GM23338 (cell line): ENCODE measurements at regions not wholly inside any gene's neighbourhood (a gene's known extent, or its start where the extent isn't known, plus 50 kb on each side); places are given as distances from the start of the nearest gene placed in this dataset.

Source experiments
- ATAC-seq: fragments of 200-7000 bp; cut with Tn5 transposase; 3 replicates; pipeline ENCODE4 v1.9.1; 2020
- DNase-seq: peaks from one replicate; pipeline ENCODE4 v3.0.0-alpha.2; 2015; ENCODE audit warnings: low spot score
- H2AFZ ChIP-seq: fragments of 200-600 bp; sonication (generic); 2 replicates; pipeline ENCODE4 v1.8.0; 2016; ENCODE audit warnings: antibody characterized with exemption, mild to moderate bottlenecking, moderate library complexity
- H3F3A ChIP-seq: fragments of 200-600 bp; sonication (generic); replicated peaks from 2 replicates; pipeline ENCODE4 v1.8.0; 2017; ENCODE audit warnings: antibody characterized with exemption, mixed run types, low read depth
- H3K27ac ChIP-seq: fragments of 200-600 bp; sonication (generic); 2 replicates; pipeline ENCODE4 v1.6.1; 2016; ENCODE audit warnings: low read depth
- H3K27me3 ChIP-seq: fragments of 200-600 bp; sonication (generic); 2 replicates; pipeline ENCODE4 v1.8.0; 2016; ENCODE audit warnings: mild to moderate bottlenecking, mixed run types, moderate library complexity; ENCODE audit not compliant: insufficient read depth
- H3K36me3 ChIP-seq: fragments of 200-600 bp; sonication (generic); 2 replicates; pipeline ENCODE4 v1.8.0; 2016; ENCODE audit warnings: mild to moderate bottlenecking; ENCODE audit not compliant: insufficient read depth
- H3K4me1 ChIP-seq: fragments of 200-600 bp; sonication (generic); 2 replicates; pipeline ENCODE4 v1.8.0; 2016; ENCODE audit warnings: mild to moderate bottlenecking, moderate library complexity; ENCODE audit not compliant: insufficient read depth
- H3K4me2 ChIP-seq: fragments of 200-600 bp; sonication (generic); 2 replicates; pipeline ENCODE4 v1.7.1; 2017; ENCODE audit warnings: mixed run types
- H3K4me3 ChIP-seq: fragments of 200-600 bp; sonication (generic); 2 replicates; pipeline ENCODE4 v1.6.1; 2016; ENCODE audit warnings: mixed run types
- H3K79me2 ChIP-seq: fragments of 200-600 bp; sonication (generic); replicated peaks from 2 replicates; pipeline ENCODE4 v1.8.0; 2017; ENCODE audit warnings: mild to moderate bottlenecking; ENCODE audit not compliant: insufficient read depth
- H3K9me2 ChIP-seq: fragments of 200-600 bp; sonication (generic); 2 replicates; pipeline ENCODE4 v1.8.0; 2017; ENCODE audit not compliant: insufficient read depth
- H4K20me1 ChIP-seq: fragments of 200-600 bp; sonication (generic); replicated peaks from 2 replicates; pipeline ENCODE4 v1.8.0; 2017; ENCODE audit warnings: mild to moderate bottlenecking; ENCODE audit not compliant: insufficient read depth
- H3K27ac Mint-ChIP-seq: 2 replicates; pipeline ENCODE4 v1.8.0; 2020; ENCODE audit warnings: inconsistent platforms, mild to moderate bottlenecking, moderate library complexity, mixed read lengths
- H3K27me3 Mint-ChIP-seq: 3 replicates; pipeline ENCODE4 v1.8.0; 2022; ENCODE audit warnings: low read depth, mild to moderate bottlenecking, moderate library complexity, mixed read lengths, inconsistent platforms; ENCODE audit not compliant: insufficient read depth, poor library complexity
- H3K36me3 Mint-ChIP-seq: 3 replicates; pipeline ENCODE4 v1.8.0; 2021; ENCODE audit warnings: low read depth, mild to moderate bottlenecking, inconsistent platforms, moderate library complexity, mixed read lengths
- H3K4me1 Mint-ChIP-seq: 3 replicates; pipeline ENCODE4 v1.8.0; 2020; ENCODE audit warnings: mild to moderate bottlenecking, inconsistent platforms, mixed read lengths
- H3K4me3 Mint-ChIP-seq: 3 replicates; pipeline ENCODE4 v1.8.0; 2021; ENCODE audit warnings: moderate library complexity, mild to moderate bottlenecking, inconsistent platforms, mixed read lengths
- H3K9me3 Mint-ChIP-seq: 3 replicates; pipeline ENCODE4 v1.8.0; 2020; ENCODE audit warnings: moderate library complexity, mild to moderate bottlenecking, inconsistent platforms, mixed read lengths
- CREB1 ChIP-seq: fragments of 250-450 bp; sonication (Bioruptor Pico); IDR thresholded peaks from 2 replicates; pipeline ENCODE4 v1.5.0; 2020; ENCODE audit warnings: low read depth, mild to moderate bottlenecking, moderate library complexity
- ETS1 ChIP-seq: IDR thresholded peaks from 2 replicates; pipeline ENCODE4 v1.6.1; 2016; ENCODE audit warnings: antibody characterized with exemption
- EZH2 ChIP-seq: fragments of 200-600 bp; sonication (generic); IDR thresholded peaks from one replicate; pipeline ENCODE4 v1.8.0; 2017; ENCODE audit warnings: antibody characterized with exemption, mild to moderate bottlenecking, low read depth; ENCODE audit not compliant: unreplicated experiment
- EZH2phosphoT487 ChIP-seq: fragments of 200-600 bp; sonication (generic); IDR thresholded peaks from one replicate; pipeline ENCODE4 v1.8.1; 2018; ENCODE audit warnings: antibody characterized with exemption; ENCODE audit not compliant: unreplicated experiment
- JUNB ChIP-seq: IDR thresholded peaks from one replicate; pipeline ENCODE4 v1.6.1; 2016; ENCODE audit warnings: antibody characterized with exemption; ENCODE audit not compliant: unreplicated experiment
- NANOG ChIP-seq: IDR thresholded peaks from 2 replicates; pipeline ENCODE4 v1.6.1; 2016; ENCODE audit warnings: antibody characterized with exemption, borderline replicate concordance
- POLR2AphosphoS5 ChIP-seq: IDR thresholded peaks from 2 replicates; pipeline ENCODE4 v1.6.1; 2016; ENCODE audit warnings: antibody characterized with exemption, low read depth
- REST ChIP-seq: IDR thresholded peaks from one replicate; pipeline ENCODE4 v1.6.1; 2018; ENCODE audit warnings: antibody characterized with exemption; ENCODE audit not compliant: unreplicated experiment
- ZNF114 ChIP-seq: fragments of 250-450 bp; sonication (Bioruptor Pico); IDR thresholded peaks from 2 replicates; pipeline ENCODE4 v1.5.0; 2020; ENCODE audit warnings: mild to moderate bottlenecking, moderate library complexity
- ZNF331 ChIP-seq: fragments of 250-450 bp; sonication (Bioruptor Pico); IDR thresholded peaks from 2 replicates; pipeline ENCODE4 v1.5.0; 2020; ENCODE audit warnings: low read depth, mild to moderate bottlenecking, moderate library complexity
- TF ChIP-seq, protein P1 (sequence below), 2 experiments: fragments of 200-600 bp in 1 of 2; sonication (generic) in 1 of 2; conservative IDR thresholded peaks; 2 replicates each; pipeline versions ENCODE4 v1.5.1 to v1.6.1; 2016 to 2017; ENCODE audit warnings: antibody characterized with exemption in 2 of 2, low read depth in 2 of 2, mild to moderate bottlenecking in 2 of 2, moderate library complexity in 1 of 2

GRCh38 chr3:110956081-110956480, 115.5 kb upstream of the NECTIN3 start:
- Histone ChIP-seq H3K79me2 (no peaks in the 10 kb centered on the region), H3K4me3 (no peak overlapping the region), H3K36me3 (no peaks in the 10 kb centered on the region), H2AFZ (peak overlapping the region; percentile 40; the same call in 1 of the 2 replicates), H4K20me1 (no peaks in the 10 kb centered on the region), H3K27ac (no peak overlapping the region), H3K27me3 (no peaks in the 10 kb centered on the region), H3K9me2 (peaks cover 18% of the 10 kb centered on the region; the same call in 1 of the 2 replicates), H3K4me1 (peaks cover 10% of the 10 kb centered on the region; the same call in 1 of the 2 replicates), H3K4me2 (no peak overlapping the region), H3F3A (no peaks in the 10 kb centered on the region)
- no peak for ATAC-seq
- H3K27ac Mint-ChIP-seq = no peak overlapping the region
- no peaks in the 10 kb centered on the region for H3K4me1 Mint-ChIP-seq
- peaks cover 14% of the 10 kb centered on the region for H3K9me3 Mint-ChIP-seq
- H3K4me3 Mint-ChIP-seq = no peak overlapping the region
- H3K27me3 Mint-ChIP-seq = no peaks in the 10 kb centered on the region
- peaks cover 16% of the 10 kb centered on the region for H3K36me3 Mint-ChIP-seq
- no peak for DNase-seq
- TF ChIP-seq REST (no peak), EZH2phosphoT487 (no peak), ZNF114 (no peak), CREB1 (no peak), NANOG (no peak), ZNF331 (no peak), ETS1 (no peak), POLR2AphosphoS5 (no peak), JUNB (no peak)

GRCh38 chr3:110957247-110958025, 114.2 kb upstream of the NECTIN3 start:
- H3K36me3 ChIP-seq = no peaks in the 10 kb centered on the region
- peaks cover 18% of the 10 kb centered on the region; the same call in 1 of the 2 replicates for H3K9me2 ChIP-seq
- no peak overlapping the region for H3K4me2 ChIP-seq
- H3K27ac Mint-ChIP-seq = no peak overlapping the region
- H3K9me3 Mint-ChIP-seq = peaks cover 6% of the 10 kb centered on the region; the same call in 1 of the 3 replicates
- H4K20me1 ChIP-seq = no peaks in the 10 kb centered on the region
- no peak overlapping the region for H2AFZ ChIP-seq
- no peak for ATAC-seq
- H3K36me3 Mint-ChIP-seq = peaks cover 5% of the 10 kb centered on the region
- no peak for DNase-seq
- peaks cover 10% of the 10 kb centered on the region; the same call in 1 of the 2 replicates for H3K4me1 ChIP-seq
- no peaks in the 10 kb centered on the region for H3K27me3 ChIP-seq
- no peak overlapping the region for H3K27ac ChIP-seq
- no peaks in the 10 kb centered on the region for H3F3A ChIP-seq
- H3K27me3 Mint-ChIP-seq = no peaks in the 10 kb centered on the region
- H3K4me3 ChIP-seq = no peak overlapping the region
- H3K4me3 Mint-ChIP-seq = no peak overlapping the region
- H3K79me2 ChIP-seq = no peaks in the 10 kb centered on the region
- H3K4me1 Mint-ChIP-seq = no peaks in the 10 kb centered on the region
- TF ChIP-seq CREB1 (no peak), NANOG (no peak), JUNB (no peak), REST (no peak), ETS1 (no peak), EZH2phosphoT487 (no peak), EZH2 (no peak), POLR2AphosphoS5 (no peak), ZNF331 (no peak), ZNF114 (no peak)
- TF ChIP-seq, protein P1, sequence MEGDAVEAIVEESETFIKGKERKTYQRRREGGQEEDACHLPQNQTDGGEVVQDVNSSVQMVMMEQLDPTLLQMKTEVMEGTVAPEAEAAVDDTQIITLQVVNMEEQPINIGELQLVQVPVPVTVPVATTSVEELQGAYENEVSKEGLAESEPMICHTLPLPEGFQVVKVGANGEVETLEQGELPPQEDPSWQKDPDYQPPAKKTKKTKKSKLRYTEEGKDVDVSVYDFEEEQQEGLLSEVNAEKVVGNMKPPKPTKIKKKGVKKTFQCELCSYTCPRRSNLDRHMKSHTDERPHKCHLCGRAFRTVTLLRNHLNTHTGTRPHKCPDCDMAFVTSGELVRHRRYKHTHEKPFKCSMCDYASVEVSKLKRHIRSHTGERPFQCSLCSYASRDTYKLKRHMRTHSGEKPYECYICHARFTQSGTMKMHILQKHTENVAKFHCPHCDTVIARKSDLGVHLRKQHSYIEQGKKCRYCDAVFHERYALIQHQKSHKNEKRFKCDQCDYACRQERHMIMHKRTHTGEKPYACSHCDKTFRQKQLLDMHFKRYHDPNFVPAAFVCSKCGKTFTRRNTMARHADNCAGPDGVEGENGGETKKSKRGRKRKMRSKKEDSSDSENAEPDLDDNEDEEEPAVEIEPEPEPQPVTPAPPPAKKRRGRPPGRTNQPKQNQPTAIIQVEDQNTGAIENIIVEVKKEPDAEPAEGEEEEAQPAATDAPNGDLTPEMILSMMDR (conservative IDR thresholded peaks at IDR 0.05; ENCODE audit: low read depth in 2 of 2) = no peak
